Adrenal gland (tissue), 5 donors: ENCODE measurements at regions not wholly inside any gene's neighbourhood (a gene's known extent, or its start where the extent isn't known, plus 50 kb on each side); places are given as distances from the start of the nearest gene placed in this dataset.

Experiments used
- CTCF ChIP-seq, 6 experiments: fragments of 450-650 bp in 4 of 6; fragments of 200-600 bp in 2 of 6; sonication (generic) in 1 of 6; IDR thresholded peaks; 1 replicate in 5 of 6; 2 replicates in 1 of 6; pipeline versions ENCODE4 v1.5.1 to v1.8.0; 2016 to 2021; ENCODE audit warnings: antibody characterized with exemption in 6 of 6, mild to moderate bottlenecking in 2 of 6, moderate library complexity in 1 of 6
- POLR2A ChIP-seq, 2 donors: fragments of 450-650 bp; IDR thresholded peaks; one replicate each; pipeline ENCODE4 v1.6.1; 2017; ENCODE audit warnings: antibody characterized with exemption in 2 of 2, mild to moderate bottlenecking in 2 of 2, moderate library complexity in 1 of 2
- donor health status: DM: no; HTN: no; CAD: no.

GRCh38 chr10:114771157-114771556, 50.4 kb upstream of the FHIP2A start:
- TF ChIP-seq CTCF (IDR thresholded peaks at IDR 0.05), result no peak
- TF ChIP-seq POLR2A (IDR thresholded peaks at IDR 0.05), result no peak
